Neuronal stem cell (in vitro differentiated cells): ENCODE measurements at regions not wholly inside any gene's neighbourhood (a gene's known extent, or its start where the extent isn't known, plus 50 kb on each side); places are given as distances from the start of the nearest gene placed in this dataset.
A peak's percentile ranks its signal among the peaks of the same experiment; 100 is the strongest.

Source experiments
- DNase-seq: peaks from one replicate; pipeline ENCODE4 v3.0.0-alpha.2; 2013; ENCODE audit warnings: low spot score
- H2AFZ ChIP-seq: one replicate; pipeline ENCODE4 v1.6.1; 2013; ENCODE audit warnings: mild to moderate bottlenecking, low read length, inconsistent platforms
- H2AK5ac ChIP-seq: 2 replicates; pipeline ENCODE4 v1.6.1; 2013; ENCODE audit warnings: low read depth, mild to moderate bottlenecking, inconsistent platforms, low read length, moderate library complexity, mixed read lengths
- H2BK120ac ChIP-seq: 2 replicates; pipeline ENCODE4 v1.6.1; 2013; ENCODE audit warnings: low read depth, mild to moderate bottlenecking, inconsistent platforms, low read length, moderate library complexity, mixed read lengths
- H2BK12ac ChIP-seq: one replicate; pipeline ENCODE4 v1.6.1; 2013; ENCODE audit warnings: low read length, inconsistent platforms
- H2BK15ac ChIP-seq: 2 replicates; pipeline ENCODE4 v1.6.1; 2013; ENCODE audit warnings: mild to moderate bottlenecking, low read length, inconsistent platforms, mixed read lengths
- H2BK5ac ChIP-seq: one replicate; pipeline ENCODE4 v1.6.1; 2013; ENCODE audit warnings: inconsistent platforms, mild to moderate bottlenecking, low read length, moderate library complexity
- H3K14ac ChIP-seq: one replicate; pipeline ENCODE4 v1.6.1; 2013; ENCODE audit warnings: low read length, inconsistent platforms
- H3K18ac ChIP-seq: 2 replicates; pipeline ENCODE4 v1.6.1; 2013; ENCODE audit warnings: low read length, inconsistent platforms
- H3K23ac ChIP-seq: 2 replicates; pipeline ENCODE4 v1.6.1; 2013; ENCODE audit warnings: low read depth, mild to moderate bottlenecking, mixed read lengths, low read length, inconsistent platforms; ENCODE audit not compliant: poor library complexity
- H3K27ac ChIP-seq: replicated peaks from 3 replicates; pipeline ENCODE4 v1.5.1; 2013; ENCODE audit warnings: low read length, inconsistent platforms
- H3K27me3 ChIP-seq, 3 experiments: 2 replicates each; pipeline ENCODE4 v1.6.1; 2013; ENCODE audit warnings: low read length in 3 of 3, mild to moderate bottlenecking in 2 of 3, inconsistent platforms in 1 of 3, low read depth in 1 of 3, mixed read lengths in 1 of 3, moderate library complexity in 1 of 3; ENCODE audit not compliant: control insufficient read depth in 3 of 3, insufficient read depth in 3 of 3
- H3K36me3 ChIP-seq, 2 donors: replicated peaks in 1 of 2; 2 replicates each; pipeline ENCODE4 v1.6.1; 2013; ENCODE audit warnings: low read length in 2 of 2; ENCODE audit not compliant: control insufficient read depth in 2 of 2, insufficient read depth in 2 of 2
- H3K4ac ChIP-seq: 2 replicates; pipeline ENCODE4 v1.6.1; 2013; ENCODE audit warnings: inconsistent platforms, mild to moderate bottlenecking, low read length, moderate library complexity
- H3K4me1 ChIP-seq, 2 donors: 1 replicate in 1 of 2; 2 replicates in 1 of 2; pipeline ENCODE4 v1.6.1; 2013; ENCODE audit warnings: low read length in 2 of 2, low read depth in 1 of 2; ENCODE audit not compliant: control insufficient read depth in 2 of 2, insufficient read depth in 1 of 2
- H3K4me2 ChIP-seq: one replicate; pipeline ENCODE4 v1.6.1; 2013; ENCODE audit warnings: mild to moderate bottlenecking, low read length, inconsistent platforms; ENCODE audit not compliant: insufficient read depth, poor library complexity, severe bottlenecking
- H3K4me3 ChIP-seq, 2 donors: 2 replicates each; pipeline ENCODE4 v1.5.1; 2013; ENCODE audit warnings: low read length in 2 of 2, mild to moderate bottlenecking in 2 of 2, inconsistent platforms in 1 of 2, moderate library complexity in 1 of 2
- H3K79me1 ChIP-seq: one replicate; pipeline ENCODE4 v1.6.1; 2013; ENCODE audit warnings: low read depth, mild to moderate bottlenecking, inconsistent platforms, low read length, moderate library complexity
- H3K9ac ChIP-seq: one replicate; pipeline ENCODE4 v1.6.1; 2013; ENCODE audit warnings: mild to moderate bottlenecking, low read depth, low read length, inconsistent platforms; ENCODE audit not compliant: poor library complexity
- H3K9me3 ChIP-seq, 2 donors: replicated peaks in 1 of 2; 2 replicates each; pipeline versions ENCODE3 to v1.6.1; 2013; ENCODE audit warnings: low read length in 2 of 2, mild to moderate bottlenecking in 2 of 2, inconsistent platforms in 1 of 2, low read depth in 1 of 2, mixed read lengths in 1 of 2, moderate library complexity in 1 of 2; ENCODE audit not compliant: control insufficient read depth in 2 of 2, insufficient read depth in 1 of 2
- H4K8ac ChIP-seq: one replicate; pipeline ENCODE4 v1.6.1; 2013; ENCODE audit warnings: low read depth, mild to moderate bottlenecking, inconsistent platforms, low read length, moderate library complexity
- H4K91ac ChIP-seq: one replicate; pipeline ENCODE4 v1.6.1; 2013; ENCODE audit warnings: low read length, low read depth, mild to moderate bottlenecking, inconsistent platforms; ENCODE audit not compliant: poor library complexity
- WGBS, 2 donors: extraction: QIAGEN DNeasy Blood & Tissue Kit; methylation state at CpG; one replicate each; pipeline ENCODE4 v1.1.7; 2013; ENCODE audit warnings: missing lambda C conversion rate in 2 of 2, mixed read lengths in 1 of 2; ENCODE audit not compliant: insufficient read length in 2 of 2, insufficient replicate concordance in 1 of 2; ENCODE audit errors: extremely low coverage in 2 of 2; 5-methylcytosine and 5-hydroxymethylcytosine counted together

DNA sequence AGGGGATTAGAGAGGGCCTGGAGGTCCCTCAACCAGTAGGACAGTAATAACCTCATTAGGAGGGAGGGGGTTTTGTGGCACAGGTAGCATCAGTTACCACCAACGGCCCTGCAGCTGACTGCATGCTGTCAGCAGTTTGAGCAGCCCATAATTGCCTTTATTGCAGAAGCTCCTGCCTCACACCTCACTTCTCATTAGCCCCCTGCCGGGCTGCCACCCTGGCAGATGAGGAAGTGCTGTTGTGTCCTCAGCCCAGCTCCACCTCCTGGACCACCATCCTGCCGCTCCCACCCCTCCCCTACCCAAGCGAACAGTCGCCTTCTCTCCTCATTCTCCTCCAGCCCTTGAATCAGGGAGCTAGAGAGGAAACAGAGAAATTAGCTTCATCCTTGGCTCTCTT lies 237.4 kb downstream of the LMX1A start:
- no peak overlapping the region for H3K14ac ChIP-seq
- no peak overlapping the region for H2BK5ac ChIP-seq
- H3K9ac ChIP-seq, result no peak overlapping the region
- H3K4me2 ChIP-seq, result no peak overlapping the region
- no CpG with 5 or more reads among the region's 5 CpGs for WGBS, 2 donors
- H3K27ac ChIP-seq, result no peak overlapping the region
- H3K4me3 ChIP-seq, result no peak overlapping the region
- H4K8ac ChIP-seq, result no peak overlapping the region
- H3K79me1 ChIP-seq, result no peaks in the 10 kb centered on the region
- peaks cover 0 to 45% (median 24%) of the 10 kb centered on the region in 3 experiments for H3K27me3 ChIP-seq
- no peak overlapping the region for H2AK5ac ChIP-seq
- H2AFZ ChIP-seq, result no peak overlapping the region
- H3K36me3 ChIP-seq, result no peaks in the 10 kb centered on the region
- peaks cover 0 to 3% of the 10 kb centered on the region in 2 donors for H3K4me1 ChIP-seq
- H3K9me3 ChIP-seq, result no peaks in the 10 kb centered on the region
- H2BK12ac ChIP-seq, result no peak overlapping the region
- no peak overlapping the region for H3K4ac ChIP-seq
- H2BK120ac ChIP-seq, result no peak overlapping the region
- H3K23ac ChIP-seq, result no peak overlapping the region
- no peak overlapping the region for H4K91ac ChIP-seq
- no peak overlapping the region for H3K18ac ChIP-seq
- H2BK15ac ChIP-seq, result no peak overlapping the region
- DNase-seq, result no peak

DNA sequence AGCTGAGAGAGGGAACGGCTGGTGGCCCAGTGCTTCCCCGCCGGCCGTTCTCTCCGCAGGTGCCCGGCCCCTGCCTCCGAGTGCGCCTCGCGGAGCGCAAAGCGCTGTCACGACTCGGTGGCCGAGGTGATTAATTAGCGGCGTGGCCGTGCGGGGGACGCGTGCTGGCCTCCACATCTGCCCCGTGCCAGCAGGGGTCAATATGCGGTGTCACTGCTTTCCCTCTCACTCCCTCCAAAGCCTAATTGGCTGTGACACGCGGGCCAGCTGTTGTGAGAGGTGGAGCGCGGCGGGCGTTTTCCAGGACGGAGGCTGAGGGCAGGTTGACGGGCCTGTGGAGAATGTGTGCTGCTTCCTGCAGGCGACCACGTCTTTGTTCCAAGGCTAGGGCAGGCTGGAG lies 239.0 kb downstream of the LMX1A start:
- no peak overlapping the region for H2BK5ac ChIP-seq
- no peak overlapping the region for H2BK120ac ChIP-seq
- H3K27me3 ChIP-seq, result peaks cover 0 to 45% (median 24%) of the 10 kb centered on the region in 3 experiments
- H3K23ac ChIP-seq, result peak overlapping the region; percentile 32
- no peaks in the 10 kb centered on the region for H3K36me3 ChIP-seq
- no peak overlapping the region for H3K27ac ChIP-seq
- no peak overlapping the region for H2AK5ac ChIP-seq
- peaks cover 0 to 3% of the 10 kb centered on the region in 2 donors for H3K4me1 ChIP-seq
- no peak overlapping the region for H4K91ac ChIP-seq
- WGBS, 2 donors, result no CpG with 5 or more reads among the region's 33 CpGs
- DNase-seq, result peak; percentile 21
- H3K18ac ChIP-seq, result peak overlapping the region; percentile 90
- H3K4me3 ChIP-seq, result peak overlapping the region in 1 of 2 donors; percentile 67
- H2BK15ac ChIP-seq, result no peak overlapping the region
- H2BK12ac ChIP-seq, result no peak overlapping the region
- H3K14ac ChIP-seq, result peak overlapping the region; percentile 59
- H2AFZ ChIP-seq, result peak overlapping the region; percentile 30
- no peak overlapping the region for H3K4ac ChIP-seq
- no peaks in the 10 kb centered on the region for H3K79me1 ChIP-seq
- H3K4me2 ChIP-seq, result peak overlapping the region; percentile 58
- H3K9me3 ChIP-seq, result no peaks in the 10 kb centered on the region
- no peak overlapping the region for H4K8ac ChIP-seq
- no peak overlapping the region for H3K9ac ChIP-seq

DNA sequence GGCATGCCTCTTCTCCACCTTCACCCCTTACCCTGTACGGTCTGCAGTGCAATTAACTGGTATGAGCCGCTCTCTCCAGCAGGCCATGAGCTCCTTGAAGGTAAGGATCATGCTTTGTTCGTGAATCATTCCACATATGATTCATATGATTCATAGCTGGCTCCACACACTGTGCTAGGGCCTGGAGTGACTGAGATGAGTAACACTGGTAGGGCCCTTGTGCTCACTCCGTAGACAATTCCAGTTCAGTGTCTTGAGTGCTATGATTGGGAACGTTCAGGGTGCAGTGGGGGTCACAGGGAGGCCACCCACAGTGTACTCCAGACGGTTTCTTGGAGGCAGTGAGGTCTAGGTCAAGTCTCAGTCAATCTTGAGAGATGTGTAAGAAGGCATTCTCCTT lies 239.8 kb downstream of the LMX1A start:
- H3K36me3 ChIP-seq, result no peaks in the 10 kb centered on the region
- H4K8ac ChIP-seq, result no peak overlapping the region
- H3K9ac ChIP-seq, result no peak overlapping the region
- H3K79me1 ChIP-seq, result no peaks in the 10 kb centered on the region
- H2BK12ac ChIP-seq, result no peak overlapping the region
- no peak overlapping the region for H2BK5ac ChIP-seq
- H3K4me3 ChIP-seq, result no peak overlapping the region
- H3K23ac ChIP-seq, result no peak overlapping the region
- H3K4ac ChIP-seq, result no peak overlapping the region
- no peak overlapping the region for H2BK15ac ChIP-seq
- H3K27ac ChIP-seq, result no peak overlapping the region
- no peak overlapping the region for H3K4me2 ChIP-seq
- WGBS, 2 donors, result no CpG with 5 or more reads among the region's 6 CpGs
- DNase-seq, result no peak
- H3K4me1 ChIP-seq, result peaks cover 0 to 3% of the 10 kb centered on the region in 2 donors
- H2AFZ ChIP-seq, result no peak overlapping the region
- no peak overlapping the region for H2BK120ac ChIP-seq
- no peak overlapping the region for H4K91ac ChIP-seq
- no peak overlapping the region for H3K14ac ChIP-seq
- H3K18ac ChIP-seq, result no peak overlapping the region
- no peak overlapping the region for H2AK5ac ChIP-seq
- peaks cover 0 to 45% (median 24%) of the 10 kb centered on the region in 3 experiments for H3K27me3 ChIP-seq
- no peaks in the 10 kb centered on the region for H3K9me3 ChIP-seq

DNA sequence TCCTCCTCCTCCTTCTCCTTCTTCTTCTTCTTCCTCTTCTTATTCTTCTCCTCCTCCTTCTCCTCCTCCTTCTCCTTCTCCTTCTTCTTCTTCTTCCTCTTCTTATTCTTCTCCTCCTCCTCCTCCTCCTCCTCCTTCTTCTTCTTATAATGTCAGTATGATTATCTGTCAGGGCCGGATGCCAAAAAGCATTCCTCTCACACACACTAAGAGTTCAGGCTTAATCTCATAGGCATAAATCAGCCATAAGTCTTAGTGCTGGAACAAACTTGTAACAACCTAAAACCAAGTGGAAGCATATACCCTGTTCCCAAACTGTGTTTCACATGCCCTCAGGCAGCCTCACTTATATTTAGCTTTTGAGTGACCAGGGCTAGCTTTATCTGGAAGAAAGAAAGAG lies 240.3 kb downstream of the LMX1A start:
- H3K27me3 ChIP-seq, result peaks cover 0 to 45% (median 24%) of the 10 kb centered on the region in 3 experiments
- H3K79me1 ChIP-seq, result no peaks in the 10 kb centered on the region
- H3K4me1 ChIP-seq, result peaks cover 0 to 3% of the 10 kb centered on the region in 2 donors
- no peak overlapping the region for H2AK5ac ChIP-seq
- H3K18ac ChIP-seq, result no peak overlapping the region
- no peak overlapping the region for H2BK120ac ChIP-seq
- H3K4me3 ChIP-seq, result no peak overlapping the region
- no peak overlapping the region for H2BK12ac ChIP-seq
- no peak overlapping the region for H2BK5ac ChIP-seq
- WGBS, 2 donors, result no CpG with 5 or more reads among the region's 1 CpG
- H3K27ac ChIP-seq, result no peak overlapping the region
- no peak overlapping the region for H3K23ac ChIP-seq
- H3K36me3 ChIP-seq, result no peaks in the 10 kb centered on the region
- no peaks in the 10 kb centered on the region for H3K9me3 ChIP-seq
- no peak overlapping the region for H4K91ac ChIP-seq
- H2BK15ac ChIP-seq, result no peak overlapping the region
- no peak overlapping the region for H3K9ac ChIP-seq
- H4K8ac ChIP-seq, result no peak overlapping the region
- H3K4ac ChIP-seq, result no peak overlapping the region
- H2AFZ ChIP-seq, result no peak overlapping the region
- H3K14ac ChIP-seq, result no peak overlapping the region
- no peak overlapping the region for H3K4me2 ChIP-seq
- DNase-seq, result no peak
